ENCODE measurements at regions not wholly inside any gene's neighbourhood (a gene's known extent, or its start where the extent isn't known, plus 50 kb on each side); places are given as distances from the start of the nearest gene placed in this dataset.

DNA sequence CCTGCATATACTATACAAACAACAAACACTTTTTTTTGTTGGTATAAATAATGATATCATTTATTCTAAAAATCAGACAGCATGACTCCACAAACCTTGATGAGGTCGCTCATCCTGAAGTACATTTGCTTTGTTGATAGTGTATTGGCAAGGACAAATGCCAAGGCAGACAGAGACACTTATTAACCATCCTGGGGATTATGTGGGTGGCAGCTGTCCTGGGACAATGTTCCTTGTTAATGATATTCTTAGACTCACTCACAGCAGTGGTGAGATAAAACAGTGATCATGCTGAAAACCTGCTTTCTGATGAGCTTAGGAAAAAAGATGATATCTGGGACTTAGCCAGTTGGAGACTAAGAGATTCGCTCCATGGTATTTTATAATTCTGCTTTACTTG lies 85.4 kb upstream of the OGFRL1 start:
- TF ChIP-seq POLR2A (IDR thresholded peaks at IDR 0.05) (no peak), POLR2AphosphoS5 (IDR thresholded peaks at IDR 0.05) (no peak)

Measured in breast epithelium (tissue), 3 donors.